HEK293T (cell line): ENCODE measurements at regions not wholly inside any gene's neighbourhood (a gene's known extent, or its start where the extent isn't known, plus 50 kb on each side); places are given as distances from the start of the nearest gene placed in this dataset.

Experiments
- ELF4 ChIP-seq: fragments of 450-650 bp; IDR thresholded peaks from 2 replicates; pipeline ENCODE4 v1.6.1; 2017; ENCODE audit warnings: antibody characterized with exemption
- FOXA1 ChIP-seq: fragments of 450-650 bp; IDR thresholded peaks from 2 replicates; pipeline ENCODE4 v1.6.1; 2016; ENCODE audit warnings: mild to moderate bottlenecking
- HDGF ChIP-seq: fragments of 450-650 bp; IDR thresholded peaks from 2 replicates; pipeline ENCODE4 v1.6.1; 2017; ENCODE audit warnings: antibody characterized with exemption, borderline replicate concordance

DNA sequence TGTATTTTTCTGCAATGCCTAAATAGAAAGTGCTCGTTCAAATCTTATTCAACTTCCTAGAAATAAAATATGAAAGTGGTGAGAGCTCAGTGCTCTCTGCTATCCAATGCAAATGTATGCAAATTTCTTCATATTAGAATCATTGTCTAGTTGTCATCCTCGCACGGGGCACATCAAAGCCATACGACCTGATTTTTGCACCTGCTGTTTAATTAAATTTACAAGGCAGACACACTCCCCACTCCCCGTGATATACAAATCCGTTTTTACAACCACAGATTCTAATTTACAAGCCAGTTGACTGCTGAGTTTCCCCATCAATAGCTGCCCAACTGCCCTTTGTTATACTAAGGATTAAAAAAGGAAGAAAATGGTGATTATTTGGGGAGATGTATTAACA is 284.6 kb downstream of the RNF144A start:
- no peak for TF ChIP-seq FOXA1
- no peak for TF ChIP-seq ELF4
- no peak for TF ChIP-seq HDGF
